Heart right ventricle (tissue), 16 donors: ENCODE measurements at regions not wholly inside any gene's neighbourhood (a gene's known extent, or its start where the extent isn't known, plus 50 kb on each side); places are given as distances from the start of the nearest gene placed in this dataset.

Experiments
- ATAC-seq, 8 donors: fragments of 200-7000 bp; cut with Tn5 transposase; one replicate each; pipeline ENCODE4 v1.9.1; 2020; ENCODE audit warnings: mild to moderate bottlenecking in 8 of 8, moderate library complexity in 8 of 8, moderate number of reproducible peaks in 1 of 8
- DNase-seq, 2 donors: peaks; one replicate each; pipeline ENCODE4 v3.0.0-alpha.2; 2020
- H3K27ac ChIP-seq, 10 donors: fragments of 200-600 bp; sonication (generic) in 2 of 10; one replicate each; pipeline versions ENCODE4 v1.5.0 to v1.8.0; 2020 to 2022; ENCODE audit warnings: mild to moderate bottlenecking in 3 of 10
- H3K27me3 ChIP-seq, 7 donors: fragments of 200-600 bp; one replicate each; pipeline ENCODE4 v1.8.0; 2021 to 2022; ENCODE audit warnings: mild to moderate bottlenecking in 2 of 7
- H3K36me3 ChIP-seq, 9 donors: fragments of 200-600 bp; sonication (generic) in 1 of 9; one replicate each; pipeline versions ENCODE4 v1.5.0 to v1.8.0; 2020 to 2022; ENCODE audit warnings: mild to moderate bottlenecking in 2 of 9
- H3K4me1 ChIP-seq, 9 donors: fragments of 200-600 bp; sonication (generic) in 1 of 9; one replicate each; pipeline versions ENCODE4 v1.5.0 to v1.8.0; 2020 to 2022; ENCODE audit warnings: mild to moderate bottlenecking in 4 of 9
- H3K4me3 ChIP-seq, 10 donors: fragments of 200-600 bp; sonication (generic) in 2 of 10; one replicate each; pipeline versions ENCODE4 v1.5.0 to v1.8.0; 2020 to 2022; ENCODE audit warnings: mild to moderate bottlenecking in 7 of 10, moderate library complexity in 2 of 10
- H3K9me3 ChIP-seq, 11 donors: fragments of 200-600 bp in 10 of 11; sonication (generic) in 2 of 11; one replicate each; pipeline versions ENCODE4 v1.5.0 to v1.8.0; 2013 to 2022; ENCODE audit warnings: mild to moderate bottlenecking in 2 of 11, control low read depth in 1 of 11, moderate library complexity in 1 of 11
- WGBS, 2 donors: extraction: QIAGEN DNeasy Blood & Tissue Kit; methylation state at CpG; one replicate each; pipeline ENCODE4 v1.1.7; 2013; ENCODE audit warnings: inconsistent platforms in 1 of 2; 5-methylcytosine and 5-hydroxymethylcytosine counted together
- intact Hi-C, 10 donors: fragments of 100-400 bp; cut with DNase I; formaldehyde crosslinking; loops; one replicate each; pipeline versions ENCODE4 v1.11.1 to v1.14.2; 2022
- TF ChIP-seq, protein P1 (sequence below), 9 donors: fragments of 200-600 bp; sonication (generic) in 2 of 9; IDR thresholded peaks; one replicate each; pipeline versions ENCODE4 v1.5.0 to v1.8.0; 2021 to 2022; ENCODE audit warnings: antibody characterized with exemption in 9 of 9, mild to moderate bottlenecking in 5 of 9, moderate library complexity in 1 of 9
- donor health status: Arrhythmogenic right ventricular cardiomyopathy.
- donor health status: ischemic (EF 13 %, LVEDD 7.1; RV severe dilation, severe dysfunction).
- donor health status: healthy with polysubstance abuse.
- donor health status: DM: no; HTN: yes; CAD: no.
- donor health status: DM: no; HTN: no; CAD: no.
- donor health status: ischemic (EF 25% LVEDD 6.9; RV normal size, moderate dysfunction).
- donor health status: ischemic (EF 25% LVEDD 5.7; RV mildly dilated, moderate dysfunction).
- donor health status: healthy.
- donor health status: DM: yes; HTN: yes; CAD: no.
- donor health status: Ischemic cardiomyopathy.
- donor health status: ischemic (EF 35%, LVEDD 5.7; RV mildly dilated, moderate dysfunction).
- donor health status: nonischemic (EF 11% LVEDD 7.7; RV severe dilation, severe dysfunction).
- donor health status: DM: yes; HTN: yes; CAD: no.
- donor health status: PGD.
- donor health status: ischemic (EF 29% LVEDD 5.4; RV normal size, mild dysfunction).
- donor health status: nonischemic (EF 23%, LVEDD 6.1; RV moderate dilation, normal function).

DNA sequence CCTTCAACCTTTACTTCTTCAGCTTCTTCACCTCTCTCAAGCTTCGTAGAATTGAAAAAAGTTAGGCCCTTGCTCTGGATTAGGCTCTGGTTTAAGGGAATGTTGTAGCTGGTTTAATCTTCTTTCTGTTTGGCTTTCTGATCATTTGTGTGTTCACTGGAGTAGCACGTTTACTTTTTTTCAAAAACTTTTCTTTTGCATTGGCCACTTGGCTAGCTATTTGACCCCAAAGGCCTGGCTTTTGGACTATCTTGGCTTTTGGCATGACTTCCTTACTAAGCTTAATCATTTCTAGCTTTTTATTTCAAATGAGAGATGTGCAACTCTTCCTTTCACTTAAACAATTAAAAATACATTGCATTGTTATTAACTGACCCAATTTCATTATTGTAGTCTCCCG, 1154.8 kb upstream of the ZEB2 start:
- H3K9me3 ChIP-seq, result no peaks in the 10 kb centered on the region
- no peak for DNase-seq
- no peak for ATAC-seq
- H3K27ac ChIP-seq, result no peak overlapping the region
- H3K27me3 ChIP-seq, result no peaks in the 10 kb centered on the region
- WGBS, 2 donors, result 75 to 83% methylated on average over 3 of the region's 3 CpGs
- TF ChIP-seq, protein P1, sequence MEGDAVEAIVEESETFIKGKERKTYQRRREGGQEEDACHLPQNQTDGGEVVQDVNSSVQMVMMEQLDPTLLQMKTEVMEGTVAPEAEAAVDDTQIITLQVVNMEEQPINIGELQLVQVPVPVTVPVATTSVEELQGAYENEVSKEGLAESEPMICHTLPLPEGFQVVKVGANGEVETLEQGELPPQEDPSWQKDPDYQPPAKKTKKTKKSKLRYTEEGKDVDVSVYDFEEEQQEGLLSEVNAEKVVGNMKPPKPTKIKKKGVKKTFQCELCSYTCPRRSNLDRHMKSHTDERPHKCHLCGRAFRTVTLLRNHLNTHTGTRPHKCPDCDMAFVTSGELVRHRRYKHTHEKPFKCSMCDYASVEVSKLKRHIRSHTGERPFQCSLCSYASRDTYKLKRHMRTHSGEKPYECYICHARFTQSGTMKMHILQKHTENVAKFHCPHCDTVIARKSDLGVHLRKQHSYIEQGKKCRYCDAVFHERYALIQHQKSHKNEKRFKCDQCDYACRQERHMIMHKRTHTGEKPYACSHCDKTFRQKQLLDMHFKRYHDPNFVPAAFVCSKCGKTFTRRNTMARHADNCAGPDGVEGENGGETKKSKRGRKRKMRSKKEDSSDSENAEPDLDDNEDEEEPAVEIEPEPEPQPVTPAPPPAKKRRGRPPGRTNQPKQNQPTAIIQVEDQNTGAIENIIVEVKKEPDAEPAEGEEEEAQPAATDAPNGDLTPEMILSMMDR (IDR thresholded peaks at IDR 0.05), result no peak
- intact Hi-C loops, result no loop called here
- peaks cover 0 to 6% (median 0%) of the 10 kb centered on the region in 9 donors for H3K4me1 ChIP-seq
- H3K36me3 ChIP-seq, result no peaks in the 10 kb centered on the region
- no peak overlapping the region for H3K4me3 ChIP-seq

DNA sequence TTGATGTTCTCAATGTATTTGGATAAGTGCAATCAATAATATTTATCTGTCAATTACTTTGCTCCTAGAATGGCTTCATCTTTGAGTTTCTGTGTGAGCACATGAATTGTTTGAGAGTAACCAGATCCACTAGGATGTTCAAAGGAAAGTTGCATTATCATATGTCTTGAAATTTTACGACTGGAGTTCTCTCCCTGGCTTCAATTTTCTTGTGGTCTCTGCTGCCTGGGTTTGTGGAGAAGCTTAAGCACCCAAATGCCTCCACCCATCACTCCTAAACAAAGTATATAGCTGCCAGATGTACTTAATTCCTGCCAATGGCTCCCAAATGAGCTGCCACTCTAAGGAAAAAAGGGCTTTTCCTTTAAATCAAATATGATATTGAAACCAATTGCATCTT, 1149.4 kb upstream of the ZEB2 start:
- H3K4me3 ChIP-seq, result no peak overlapping the region
- no peak overlapping the region for H3K27ac ChIP-seq
- H3K36me3 ChIP-seq, result no peaks in the 10 kb centered on the region
- no peak for ATAC-seq
- no peak for DNase-seq
- TF ChIP-seq, protein P1 (IDR thresholded peaks at IDR 0.05), result no peak
- no peaks in the 10 kb centered on the region for H3K27me3 ChIP-seq
- no peaks in the 10 kb centered on the region for H3K9me3 ChIP-seq
- intact Hi-C loops, result no loop called here
- 73 to 84% methylated on average over 1 of the region's 1 CpG for WGBS, 2 donors
- H3K4me1 ChIP-seq, result peaks cover 0 to 6% (median 0%) of the 10 kb centered on the region in 9 donors

DNA sequence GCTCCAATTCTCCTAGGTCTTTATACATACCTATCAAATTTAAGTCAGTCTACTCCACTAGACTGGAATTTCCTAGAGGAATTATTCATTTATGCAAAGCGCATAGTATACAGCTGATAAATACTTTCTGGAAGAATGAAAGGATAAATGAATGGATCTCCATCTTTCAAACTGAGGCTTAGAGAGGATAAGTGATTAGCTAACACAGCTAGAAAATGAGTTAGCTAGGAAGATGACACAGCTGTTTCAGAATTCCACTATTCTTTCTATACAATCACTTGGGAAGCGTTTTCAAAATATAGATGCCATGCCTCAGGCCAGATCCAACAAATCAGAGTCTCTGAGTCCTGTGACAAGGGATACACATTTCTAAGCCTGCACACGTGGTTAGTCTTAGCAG, 1146.6 kb upstream of the ZEB2 start:
- Histone ChIP-seq H3K36me3 (no peaks in the 10 kb centered on the region), H3K27me3 (no peaks in the 10 kb centered on the region), H3K9me3 (peaks cover 0 to 3% (median 0%) of the 10 kb centered on the region in 11 donors), H3K4me3 (no peak overlapping the region), H3K27ac (no peak overlapping the region), H3K4me1 (no peaks in the 10 kb centered on the region)
- 79 to 86% methylated on average over 3 of the region's 3 CpGs for WGBS, 2 donors
- no peak for ATAC-seq
- TF ChIP-seq, protein P1 (IDR thresholded peaks at IDR 0.05), result no peak
- no peak for DNase-seq
- intact Hi-C loops, result no loop called here

DNA sequence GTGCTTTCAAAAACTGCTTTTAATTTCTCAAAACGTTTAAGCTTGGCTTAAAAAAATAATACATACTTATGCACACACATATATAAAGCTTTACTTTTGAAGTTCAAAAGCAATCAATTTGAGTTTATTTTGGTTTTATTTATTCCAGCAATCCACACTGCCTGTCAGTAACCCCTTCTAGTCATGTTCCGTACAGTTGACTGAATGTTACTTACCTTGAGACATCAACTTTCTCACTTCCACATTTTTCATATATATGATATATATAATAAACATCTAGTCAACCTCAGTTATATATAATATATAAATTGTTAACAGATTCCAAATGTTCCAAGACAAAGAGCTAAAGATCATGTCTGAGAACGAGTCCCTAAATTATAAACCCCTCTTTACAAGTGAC, 1137.3 kb upstream of the ZEB2 start:
- Histone ChIP-seq H3K4me1 (peaks cover 0 to 14% (median 0%) of the 10 kb centered on the region in 9 donors), H3K27me3 (no peaks in the 10 kb centered on the region), H3K36me3 (no peaks in the 10 kb centered on the region), H3K27ac (no peak overlapping the region), H3K9me3 (no peaks in the 10 kb centered on the region), H3K4me3 (no peak overlapping the region)
- DNase-seq (no peak), ATAC-seq (no peak)
- 85% methylated on average over 3 of the region's 3 CpGs for WGBS, 2 donors
- TF ChIP-seq, protein P1 (IDR thresholded peaks at IDR 0.05), result no peak
- intact Hi-C loops, result no loop called here
